DND-41 (cell line): ENCODE measurements at regions not wholly inside any gene's neighbourhood (a gene's known extent, or its start where the extent isn't known, plus 50 kb on each side); places are given as distances from the start of the nearest gene placed in this dataset.

ENCODE experiments used
- ATAC-seq: fragments of 200-7000 bp; cut with Tn5 transposase; 3 replicates; pipeline ENCODE4 v1.9.1; 2021; ENCODE audit warnings: low read depth; ENCODE audit not compliant: insufficient read depth
- DNase-seq: peaks from one replicate; pipeline ENCODE4 v3.0.0-alpha.2; 2020
- H2AFZ ChIP-seq: 2 replicates; pipeline ENCODE4 v1.6.0; 2012; ENCODE audit warnings: low read depth, low read length
- H3K27ac ChIP-seq: 2 replicates; pipeline ENCODE4 v1.5.1; 2012; ENCODE audit warnings: low read length, inconsistent platforms
- H3K27me3 ChIP-seq: fragments of 200-600 bp; sonication (generic); 2 replicates; pipeline ENCODE4 v1.6.0; 2012; ENCODE audit warnings: low read length, mild to moderate bottlenecking, inconsistent platforms; ENCODE audit not compliant: insufficient read depth, poor library complexity
- H3K36me3 ChIP-seq: 2 replicates; pipeline ENCODE4 v1.5.1; 2012; ENCODE audit warnings: low read length, inconsistent platforms; ENCODE audit not compliant: insufficient read depth
- H3K4me1 ChIP-seq: 2 replicates; pipeline ENCODE4 v1.5.1; 2012; ENCODE audit warnings: mild to moderate bottlenecking, low read length; ENCODE audit not compliant: insufficient read depth
- H3K4me2 ChIP-seq: 2 replicates; pipeline ENCODE4 v1.6.0; 2012; ENCODE audit warnings: mild to moderate bottlenecking, moderate library complexity, low read length, inconsistent platforms; ENCODE audit not compliant: insufficient read depth
- H3K4me3 ChIP-seq, 2 experiments: fragments of 200-600 bp in 1 of 2; shearing (Covaris generic) in 1 of 2; 2 replicates each; pipeline ENCODE4 v1.5.1; 2012 to 2016; ENCODE audit warnings: inconsistent platforms in 2 of 2, low read length in 2 of 2, mild to moderate bottlenecking in 2 of 2, low read depth in 1 of 2, moderate library complexity in 1 of 2
- H3K79me2 ChIP-seq: 2 replicates; pipeline ENCODE4 v1.6.0; 2012; ENCODE audit warnings: low read length, inconsistent platforms; ENCODE audit not compliant: insufficient read depth
- H3K9ac ChIP-seq: 2 replicates; pipeline ENCODE4 v1.6.0; 2012; ENCODE audit warnings: low read depth, mild to moderate bottlenecking, inconsistent platforms, low read length, moderate library complexity
- H3K9me3 ChIP-seq: 2 replicates; pipeline ENCODE4 v1.5.1; 2012; ENCODE audit warnings: low read length, moderate library complexity, mild to moderate bottlenecking, inconsistent platforms; ENCODE audit not compliant: insufficient read depth, severe bottlenecking
- H4K20me1 ChIP-seq: 2 replicates; pipeline ENCODE4 v1.6.0; 2012; ENCODE audit warnings: low read length; ENCODE audit not compliant: insufficient read depth
- EZH2 ChIP-seq: IDR thresholded peaks from 3 replicates; pipeline ENCODE4 v1.6.1; 2012; ENCODE audit warnings: borderline replicate concordance, low read depth, mild to moderate bottlenecking, moderate library complexity, low read length, inconsistent platforms; ENCODE audit not compliant: severe bottlenecking
- TF ChIP-seq, protein P1 (sequence below): IDR thresholded peaks from 2 replicates; pipeline ENCODE4 v1.5.1; 2012; ENCODE audit warnings: borderline replicate concordance, low read length, moderate library complexity, mild to moderate bottlenecking; ENCODE audit not compliant: poor library complexity, severe bottlenecking; ENCODE audit errors: extremely low read depth

DNA sequence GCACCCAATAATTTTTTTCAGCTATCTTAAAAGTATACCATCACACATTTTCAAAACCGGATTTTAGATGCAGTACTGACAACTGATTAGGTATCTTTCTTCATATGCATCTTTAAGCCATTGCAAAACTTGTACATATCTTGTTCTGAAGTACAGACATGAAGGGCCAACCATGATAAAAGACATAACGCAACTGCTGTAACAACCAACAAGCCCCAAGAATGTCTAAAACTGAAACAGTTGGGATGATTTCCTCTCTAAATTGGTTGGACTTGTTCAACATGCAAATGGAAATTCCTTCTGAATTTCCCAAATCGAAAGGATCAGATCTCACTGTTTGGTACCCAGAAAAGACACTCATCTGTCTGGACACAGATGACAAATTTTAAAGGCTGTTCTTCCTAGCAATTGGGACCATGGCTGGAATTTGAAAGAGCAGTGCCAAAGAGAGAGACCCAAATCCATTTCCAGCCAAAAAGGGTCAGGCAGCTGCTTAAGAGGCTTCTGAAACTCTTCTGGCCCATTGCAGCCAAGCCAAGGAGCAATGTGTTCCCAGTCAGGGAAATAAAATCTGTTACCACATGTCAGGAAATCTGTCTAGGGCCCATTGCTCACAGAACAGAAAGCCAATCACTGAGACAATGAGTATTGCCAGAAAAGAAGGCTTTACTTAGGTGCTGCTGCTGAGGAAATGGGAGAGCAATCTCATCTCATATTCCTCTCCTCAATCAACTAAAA, 1122.4 kb upstream of the USP15 start:
- Histone ChIP-seq H3K9me3 (no peaks in the 10 kb centered on the region), H3K4me2 (no peak overlapping the region), H2AFZ (no peak overlapping the region), H3K9ac (no peak overlapping the region), H3K79me2 (no peaks in the 10 kb centered on the region), H3K27ac (no peak overlapping the region), H4K20me1 (no peaks in the 10 kb centered on the region), H3K36me3 (no peaks in the 10 kb centered on the region), H3K27me3 (no peaks in the 10 kb centered on the region), H3K4me3 (no peak overlapping the region), H3K4me1 (no peaks in the 10 kb centered on the region)
- no peak for TF ChIP-seq EZH2
- TF ChIP-seq, protein P1, sequence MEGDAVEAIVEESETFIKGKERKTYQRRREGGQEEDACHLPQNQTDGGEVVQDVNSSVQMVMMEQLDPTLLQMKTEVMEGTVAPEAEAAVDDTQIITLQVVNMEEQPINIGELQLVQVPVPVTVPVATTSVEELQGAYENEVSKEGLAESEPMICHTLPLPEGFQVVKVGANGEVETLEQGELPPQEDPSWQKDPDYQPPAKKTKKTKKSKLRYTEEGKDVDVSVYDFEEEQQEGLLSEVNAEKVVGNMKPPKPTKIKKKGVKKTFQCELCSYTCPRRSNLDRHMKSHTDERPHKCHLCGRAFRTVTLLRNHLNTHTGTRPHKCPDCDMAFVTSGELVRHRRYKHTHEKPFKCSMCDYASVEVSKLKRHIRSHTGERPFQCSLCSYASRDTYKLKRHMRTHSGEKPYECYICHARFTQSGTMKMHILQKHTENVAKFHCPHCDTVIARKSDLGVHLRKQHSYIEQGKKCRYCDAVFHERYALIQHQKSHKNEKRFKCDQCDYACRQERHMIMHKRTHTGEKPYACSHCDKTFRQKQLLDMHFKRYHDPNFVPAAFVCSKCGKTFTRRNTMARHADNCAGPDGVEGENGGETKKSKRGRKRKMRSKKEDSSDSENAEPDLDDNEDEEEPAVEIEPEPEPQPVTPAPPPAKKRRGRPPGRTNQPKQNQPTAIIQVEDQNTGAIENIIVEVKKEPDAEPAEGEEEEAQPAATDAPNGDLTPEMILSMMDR = no peak
- DNase-seq = no peak
- ATAC-seq = no peak

DNA sequence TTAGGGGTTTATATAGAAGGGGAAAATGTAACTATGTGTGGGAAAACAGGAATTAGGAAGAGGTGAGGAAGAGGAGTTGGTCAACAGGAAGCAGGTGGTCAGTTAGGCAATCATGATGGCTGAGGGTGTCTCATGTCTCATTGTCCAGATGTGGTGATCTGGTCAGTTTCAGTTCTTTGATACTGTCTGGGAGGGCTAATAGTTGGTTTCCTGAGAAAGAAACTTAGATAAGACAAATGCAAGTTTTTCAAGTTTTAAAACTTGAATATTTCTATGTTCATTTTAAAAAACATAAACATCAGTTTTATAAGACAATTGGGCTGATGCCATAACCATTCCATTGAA, 1121.8 kb upstream of the USP15 start:
- no peak overlapping the region for H3K9ac ChIP-seq
- DNase-seq (no peak), ATAC-seq (no peak)
- H3K4me1 ChIP-seq = no peaks in the 10 kb centered on the region
- no peak overlapping the region for H2AFZ ChIP-seq
- no peak overlapping the region for H3K4me3 ChIP-seq
- TF ChIP-seq EZH2 = no peak
- TF ChIP-seq, protein P1 = no peak
- no peaks in the 10 kb centered on the region for H4K20me1 ChIP-seq
- H3K27ac ChIP-seq = no peak overlapping the region
- no peaks in the 10 kb centered on the region for H3K79me2 ChIP-seq
- no peaks in the 10 kb centered on the region for H3K27me3 ChIP-seq
- no peaks in the 10 kb centered on the region for H3K9me3 ChIP-seq
- H3K36me3 ChIP-seq = no peaks in the 10 kb centered on the region
- no peak overlapping the region for H3K4me2 ChIP-seq

DNA sequence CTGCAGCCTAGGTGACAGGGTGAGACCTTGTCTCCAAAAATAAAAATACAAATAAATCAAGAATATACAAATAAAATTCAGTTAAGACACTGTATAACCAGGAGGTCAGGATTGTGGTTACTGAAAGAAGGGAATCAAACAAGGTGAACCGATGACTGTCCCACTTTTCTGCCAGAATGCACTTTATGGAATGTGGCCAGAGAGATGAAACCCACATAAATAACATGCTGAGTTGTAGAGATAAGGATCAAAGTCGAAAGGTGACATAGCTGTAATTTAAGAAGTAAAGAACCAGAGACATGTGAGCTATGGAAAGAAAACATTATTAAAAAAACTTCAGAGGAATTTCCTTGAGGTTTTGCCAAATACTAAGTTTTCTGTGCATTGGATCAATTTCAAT, 1098.2 kb upstream of the USP15 start:
- Histone ChIP-seq H3K4me3 (no peak overlapping the region), H3K36me3 (no peaks in the 10 kb centered on the region), H3K27ac (no peak overlapping the region), H3K9me3 (no peaks in the 10 kb centered on the region), H3K79me2 (no peaks in the 10 kb centered on the region), H3K4me2 (no peak overlapping the region), H4K20me1 (no peaks in the 10 kb centered on the region), H2AFZ (no peak overlapping the region), H3K4me1 (no peaks in the 10 kb centered on the region), H3K27me3 (no peaks in the 10 kb centered on the region), H3K9ac (no peak overlapping the region)
- DNase-seq = no peak
- TF ChIP-seq, protein P1 = no peak
- no peak for TF ChIP-seq EZH2
- ATAC-seq = no peak
